Effector CD4-positive, alpha-beta T cell (primary cell): ENCODE measurements at regions not wholly inside any gene's neighbourhood (a gene's known extent, or its start where the extent isn't known, plus 50 kb on each side); places are given as distances from the start of the nearest gene placed in this dataset.
A peak's percentile ranks its signal among the peaks of the same experiment; 100 is the strongest.
"Not testable (repeated sequence)": the region's sequence is repeated elsewhere in the genome, so short reads cannot be mapped to it uniquely, and the experiment has no call there.

Experiments used
- DNase-seq: peaks from one replicate; pipeline ENCODE4 v3.0.0-alpha.2; 2020

- no peak for DNase-seq
Observed at GRCh38 chr13:110811008-110811720, 97.7 kb downstream of the ING1 start.

DNA sequence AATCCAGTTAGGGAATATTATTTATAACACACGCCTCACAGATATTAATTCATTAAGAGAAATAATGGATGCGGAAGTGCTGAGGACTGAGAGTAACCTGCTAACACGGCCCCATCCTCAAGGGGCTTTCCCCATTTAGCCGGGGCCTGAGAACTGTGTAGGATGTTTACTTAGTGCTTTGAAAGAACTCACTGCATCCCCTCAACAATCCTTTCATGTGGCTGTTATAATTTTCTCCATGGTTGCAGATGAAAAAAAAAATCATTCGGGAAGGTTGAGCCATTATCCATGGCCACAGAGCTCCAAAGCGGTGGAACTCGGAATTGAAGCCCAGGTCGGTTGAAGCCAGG, 98.2 kb downstream of the ING1 start:
- DNase-seq: no peak

- no peak for DNase-seq
Observed at GRCh38 chr13:110812121-110812868, 98.8 kb downstream of the ING1 start.

GRCh38 chr13:110812869-110813645, 99.6 kb downstream of the ING1 start:
- DNase-seq: no peak

DNA sequence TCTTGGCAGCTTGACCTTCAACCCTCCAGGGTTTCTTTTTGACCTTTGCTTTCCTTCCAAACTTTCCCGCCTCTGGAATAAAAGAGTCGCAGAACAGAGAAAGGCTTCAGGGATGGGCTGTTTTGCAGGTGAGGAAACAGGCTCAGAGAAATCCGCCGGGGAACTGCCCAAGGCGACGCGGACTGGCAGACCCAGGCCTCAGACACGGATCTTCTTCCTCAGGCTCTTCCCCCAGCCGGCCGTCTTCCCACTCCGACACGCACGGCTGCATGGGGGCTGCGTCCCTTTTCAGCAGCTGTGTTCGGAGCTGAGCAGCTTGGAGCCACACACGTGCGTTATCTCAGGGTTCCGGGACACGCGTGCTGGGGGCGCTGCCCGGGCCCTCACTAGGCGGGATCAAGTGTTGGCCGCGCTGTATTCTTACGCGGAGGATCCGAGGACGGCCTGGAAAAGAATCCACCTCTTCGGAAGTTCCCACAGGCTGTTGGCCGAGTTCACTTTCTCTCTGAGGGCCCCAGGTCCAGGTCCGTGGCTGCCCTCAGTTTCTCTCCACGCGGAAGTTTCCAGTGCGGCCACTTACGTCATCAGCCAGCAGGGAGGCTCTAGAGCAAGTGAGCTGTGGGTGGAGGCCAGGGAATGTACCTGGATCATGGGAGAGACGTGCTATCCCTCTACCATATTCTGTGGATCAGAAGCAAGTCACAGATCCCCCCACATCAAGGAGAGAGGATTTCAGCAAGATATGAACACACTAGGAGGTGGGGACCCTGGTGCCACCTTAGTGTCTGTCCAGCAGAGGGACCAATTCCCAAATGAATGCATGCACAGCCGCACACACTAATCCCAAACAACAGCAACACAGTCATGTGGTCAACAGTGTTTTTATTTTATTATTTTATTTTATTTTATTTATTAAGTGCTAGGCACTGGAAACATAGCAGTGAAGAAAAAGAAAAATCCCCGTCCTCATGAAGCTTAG, 100.4 kb downstream of the ING1 start:
- DNase-seq: no peak

DNA sequence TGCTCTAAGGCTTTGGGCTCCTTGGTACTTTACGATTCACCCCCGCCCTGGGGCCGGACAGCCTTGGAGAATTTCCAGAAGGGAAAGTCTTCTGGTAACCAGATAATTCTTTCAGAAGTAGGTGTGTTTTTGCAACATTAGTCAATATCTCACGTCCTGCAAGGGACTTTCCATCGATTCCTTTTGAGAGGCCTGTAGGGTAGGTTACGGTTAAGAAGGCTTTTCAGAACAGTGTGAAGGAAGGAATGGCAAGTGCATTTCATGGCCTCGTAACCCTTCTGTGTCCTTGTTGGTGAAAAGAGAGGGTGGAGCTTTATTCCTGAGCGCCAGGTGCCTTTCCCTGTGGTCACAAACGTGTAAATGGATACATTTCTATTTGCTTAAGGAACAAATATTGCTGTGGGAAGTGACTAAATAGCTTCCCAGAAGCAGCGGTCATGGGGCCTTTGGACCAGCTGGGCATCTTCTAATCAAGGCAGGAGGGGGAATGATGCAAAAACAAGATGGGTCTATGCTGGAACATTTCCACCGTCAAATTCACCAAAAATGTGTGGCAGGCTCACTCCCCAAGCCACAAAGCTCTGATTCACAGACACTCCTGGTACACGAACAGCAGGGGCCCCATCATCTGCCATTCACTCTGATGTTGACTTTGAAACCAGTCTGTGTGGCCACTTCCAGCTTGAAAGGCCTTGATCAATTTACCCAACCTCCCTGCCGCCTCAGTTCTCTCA, 99.2 kb downstream of the ANKRD10 start:
- DNase-seq: no peak

DNA sequence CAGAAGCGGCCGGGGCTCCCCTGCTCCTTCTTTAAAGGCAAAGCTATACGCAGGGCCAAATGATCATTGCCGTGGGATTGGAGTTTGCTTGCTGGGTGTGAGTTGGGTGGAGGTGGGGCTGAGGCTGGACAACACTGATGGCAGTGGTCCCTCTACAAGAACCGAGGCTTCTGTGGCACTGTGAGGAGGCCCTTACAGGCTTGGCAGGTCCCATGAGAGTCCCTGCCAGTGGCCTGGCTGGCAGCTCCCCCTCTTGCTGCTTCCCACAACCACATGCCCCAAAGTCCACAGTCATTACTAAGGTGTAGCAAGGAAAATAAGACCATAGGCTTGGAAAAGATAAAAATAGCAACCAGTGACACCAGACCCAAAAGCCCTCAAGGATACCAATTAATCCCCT, 98.4 kb downstream of the ANKRD10 start:
- DNase-seq: no peak

DNA sequence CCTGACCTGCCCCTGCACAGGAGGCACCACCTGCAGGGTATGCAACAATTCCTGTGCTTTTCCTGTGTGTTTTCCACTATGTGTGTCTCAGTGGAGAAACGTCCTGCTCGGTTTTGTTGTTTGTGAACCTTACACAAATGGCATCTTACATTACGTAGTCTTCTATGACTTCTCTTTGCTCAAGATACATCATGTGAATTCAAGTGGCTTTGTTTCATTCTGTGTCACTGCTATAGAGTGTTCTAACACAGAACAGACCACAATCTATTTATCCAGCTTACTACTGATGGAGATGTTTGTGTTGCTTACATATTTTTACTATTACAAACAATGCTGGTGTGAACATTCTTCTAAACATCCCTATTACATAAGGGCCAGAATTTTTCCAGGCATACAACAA, 97.7 kb downstream of the ANKRD10 start:
- DNase-seq: no peak

- DNase-seq: no peak
Observed at GRCh38 chr13:110818747-110819146, 96.1 kb downstream of the ANKRD10 start.

DNA sequence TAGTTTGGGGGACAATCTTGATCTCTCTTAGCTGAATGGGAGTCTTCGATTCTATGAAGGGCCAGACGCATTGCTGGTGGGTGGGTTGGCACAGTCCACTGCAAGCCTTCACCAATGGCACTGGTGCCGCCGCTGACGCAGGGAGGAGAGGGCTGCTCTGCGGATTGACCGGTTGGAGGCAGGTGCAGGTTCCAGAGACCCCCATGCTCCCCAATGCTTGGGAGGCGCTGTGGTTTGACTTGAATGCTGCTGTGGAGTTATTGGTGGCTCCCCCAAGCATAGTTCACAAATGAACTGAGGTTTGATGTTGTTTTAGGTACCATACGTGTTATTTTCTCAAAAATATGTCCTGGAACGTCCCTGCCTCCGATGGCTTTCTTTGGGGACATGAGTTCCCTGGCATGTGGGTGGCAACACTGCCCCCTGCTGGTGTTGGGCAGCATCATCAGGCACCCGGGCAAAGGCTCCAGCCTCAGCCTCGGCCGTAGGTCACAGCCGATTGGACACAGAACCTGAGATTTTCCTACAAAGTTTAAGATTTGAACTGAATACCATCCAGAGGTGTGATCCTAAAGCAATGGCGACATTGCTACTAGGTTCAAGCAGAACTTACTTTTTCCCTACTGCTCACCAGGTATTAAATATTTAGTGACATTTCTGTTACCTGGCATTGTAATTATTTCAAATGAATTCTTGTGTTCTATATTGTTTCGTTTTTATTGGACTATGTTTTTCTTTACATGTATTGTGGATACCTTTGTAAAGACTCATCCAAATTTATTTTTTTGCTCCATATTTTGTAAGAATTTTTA, 95.5 kb downstream of the ANKRD10 start:
- peak; percentile 68 for DNase-seq

DNA sequence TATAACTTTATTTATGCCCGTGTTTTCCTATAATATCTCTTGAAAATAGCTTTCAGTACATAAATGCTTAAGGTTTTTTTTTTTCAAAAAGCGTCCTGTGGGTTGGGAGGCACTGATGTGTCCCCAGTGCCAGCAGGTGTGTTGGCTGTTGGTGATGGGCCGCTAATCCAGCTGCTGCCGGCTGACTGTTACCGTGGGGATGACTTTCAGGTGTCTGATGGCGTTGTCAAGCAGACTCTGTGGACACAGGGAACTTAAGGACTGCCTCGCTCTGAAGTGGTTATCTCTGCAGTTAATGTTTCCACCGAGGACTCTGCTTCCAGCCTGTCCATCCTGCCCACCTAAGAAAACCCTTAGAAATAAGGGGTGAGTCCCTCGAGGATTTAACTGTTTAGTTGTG, 94.5 kb downstream of the ANKRD10 start:
- DNase-seq: no peak

DNA sequence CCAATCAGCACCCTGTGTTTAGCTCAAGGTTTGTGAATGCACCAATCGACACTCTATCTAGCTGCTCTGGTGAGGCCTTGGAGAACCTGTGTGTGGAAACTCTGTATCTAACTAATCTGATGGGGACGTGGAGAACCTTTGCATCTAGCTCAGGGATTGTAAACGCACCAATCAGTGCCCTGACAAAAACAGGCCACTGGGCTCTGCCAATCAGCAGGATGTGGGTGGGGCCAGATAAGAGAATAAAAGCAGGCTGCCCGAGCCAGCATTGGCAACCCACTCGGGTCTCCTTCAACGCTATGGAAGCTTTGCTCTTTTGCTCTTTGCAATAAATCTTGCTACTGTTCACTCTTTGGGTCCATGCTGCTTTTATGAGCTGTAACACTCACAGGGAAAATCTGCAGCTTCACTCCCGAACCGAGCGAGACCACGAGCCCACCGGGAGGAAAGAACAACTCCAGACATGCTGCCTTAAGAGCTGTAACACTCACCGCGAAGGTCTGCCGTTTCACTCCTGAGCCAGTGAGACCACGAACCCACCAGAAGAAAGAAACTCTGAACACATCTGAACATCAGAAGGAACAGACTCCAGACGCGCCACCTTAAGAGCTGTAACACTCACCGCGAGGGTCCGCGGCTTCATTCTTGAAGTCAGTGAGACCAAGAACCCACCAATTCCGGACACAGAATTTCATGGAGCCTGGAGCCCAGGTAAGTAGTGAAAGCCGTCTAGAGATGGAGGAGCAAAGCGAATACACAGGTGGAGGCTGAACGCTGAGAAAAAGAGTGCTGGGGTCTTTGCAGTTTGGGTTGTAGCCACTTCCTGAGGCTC, 92.8 kb downstream of the ANKRD10 start:
- not testable (repeated sequence) for DNase-seq

DNA sequence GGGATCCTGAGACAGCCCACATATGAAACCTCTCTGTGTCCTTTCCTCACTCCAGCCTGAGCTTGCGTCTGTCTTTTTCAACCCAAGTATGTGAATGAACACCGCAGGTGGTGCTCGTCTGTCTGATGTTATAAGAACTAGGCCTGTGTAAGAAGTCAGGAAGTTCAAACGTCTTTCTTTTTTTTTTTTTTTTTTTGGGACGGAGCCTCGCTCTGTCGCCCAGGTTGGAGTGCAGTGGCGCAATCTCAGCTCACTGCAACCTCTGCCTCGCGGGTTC, 92.3 kb downstream of the ANKRD10 start:
- no peak for DNase-seq

GRCh38 chr13:110824702-110825300, 90.1 kb downstream of the ANKRD10 start:
- no peak for DNase-seq

DNA sequence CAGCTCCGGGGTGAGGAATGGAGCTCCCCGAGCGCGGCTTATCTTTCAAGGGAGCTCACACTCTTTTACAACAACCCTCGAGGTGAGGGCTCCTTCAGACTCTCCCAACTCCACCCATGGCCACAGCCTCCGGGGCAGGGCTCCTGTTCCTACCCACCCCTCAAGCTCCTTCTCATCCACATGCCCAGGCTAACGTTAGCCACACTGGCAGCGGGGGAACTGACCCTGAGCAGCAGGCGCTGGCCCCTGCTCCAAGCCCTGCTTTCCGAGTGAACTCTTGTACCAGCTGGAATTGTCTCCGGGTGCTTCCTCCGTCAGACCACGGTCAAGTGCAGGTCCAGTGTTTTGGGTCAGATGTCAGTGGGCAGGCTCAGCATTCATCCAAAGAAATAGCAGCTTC, 89.4 kb downstream of the ANKRD10 start:
- no peak for DNase-seq

DNA sequence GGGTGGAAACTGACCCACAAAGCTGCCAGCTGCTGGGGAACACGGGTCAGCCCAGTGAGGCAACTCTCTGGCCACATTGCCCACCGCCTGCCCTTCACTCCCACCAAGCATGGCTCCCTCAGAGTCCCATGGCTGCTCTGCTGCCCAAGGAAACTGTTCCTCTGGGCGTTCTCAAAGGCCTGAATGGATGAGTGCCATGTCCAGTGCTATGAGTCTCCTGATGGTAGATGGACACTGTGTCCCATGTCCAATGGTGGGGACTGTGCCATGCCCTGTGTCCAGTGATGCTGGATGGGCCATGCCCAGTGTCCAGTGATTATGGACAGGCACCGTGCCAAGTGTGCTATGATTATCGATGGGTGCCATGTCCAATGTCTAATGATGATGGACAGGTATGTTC, 88.8 kb downstream of the ANKRD10 start:
- DNase-seq: no peak

DNA sequence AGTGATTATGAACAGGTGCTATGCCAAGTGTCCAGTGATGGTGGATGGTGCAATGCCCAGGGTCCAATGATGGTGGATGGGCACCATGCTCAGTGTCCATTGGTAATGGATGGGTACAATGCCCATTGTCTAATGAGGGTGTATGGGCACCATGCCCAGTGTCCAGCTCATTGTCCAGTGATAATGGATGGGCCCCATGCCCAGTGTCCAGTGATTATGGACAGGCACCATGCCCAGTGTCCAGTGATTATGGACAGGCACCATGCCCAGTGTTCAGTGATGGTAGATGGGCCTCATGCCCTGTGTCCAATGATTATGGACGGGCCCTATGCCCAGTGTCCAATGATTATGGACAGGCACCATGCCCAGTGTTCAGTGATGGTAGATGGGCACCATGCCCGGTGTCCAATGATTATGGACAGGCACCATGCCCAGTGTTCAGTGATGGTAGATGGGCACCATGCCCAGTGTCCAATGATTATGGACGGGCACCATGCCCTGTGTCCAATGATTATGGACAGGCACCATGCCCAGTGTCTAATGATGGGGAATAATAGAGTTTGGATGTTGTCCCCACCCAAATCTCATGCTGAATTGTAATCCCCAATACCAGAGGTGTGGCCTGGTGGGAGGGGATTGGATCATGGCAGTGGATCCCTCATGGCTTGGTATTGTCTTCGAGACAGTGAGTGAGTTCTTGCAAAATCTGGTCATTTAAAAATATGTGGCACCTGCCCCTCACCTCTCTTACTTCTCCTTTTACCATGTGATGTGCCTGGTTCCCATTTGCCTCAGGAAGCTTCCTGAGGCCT, 87.8 kb downstream of the ANKRD10 start:
- DNase-seq: no peak
